ENCODE measurements at regions not wholly inside any gene's neighbourhood (a gene's known extent, or its start where the extent isn't known, plus 50 kb on each side); places are given as distances from the start of the nearest gene placed in this dataset.

GRCh38 chr10:64115908-64116643, 594.9 kb downstream of the REEP3 start:
- TF ChIP-seq, protein P1, sequence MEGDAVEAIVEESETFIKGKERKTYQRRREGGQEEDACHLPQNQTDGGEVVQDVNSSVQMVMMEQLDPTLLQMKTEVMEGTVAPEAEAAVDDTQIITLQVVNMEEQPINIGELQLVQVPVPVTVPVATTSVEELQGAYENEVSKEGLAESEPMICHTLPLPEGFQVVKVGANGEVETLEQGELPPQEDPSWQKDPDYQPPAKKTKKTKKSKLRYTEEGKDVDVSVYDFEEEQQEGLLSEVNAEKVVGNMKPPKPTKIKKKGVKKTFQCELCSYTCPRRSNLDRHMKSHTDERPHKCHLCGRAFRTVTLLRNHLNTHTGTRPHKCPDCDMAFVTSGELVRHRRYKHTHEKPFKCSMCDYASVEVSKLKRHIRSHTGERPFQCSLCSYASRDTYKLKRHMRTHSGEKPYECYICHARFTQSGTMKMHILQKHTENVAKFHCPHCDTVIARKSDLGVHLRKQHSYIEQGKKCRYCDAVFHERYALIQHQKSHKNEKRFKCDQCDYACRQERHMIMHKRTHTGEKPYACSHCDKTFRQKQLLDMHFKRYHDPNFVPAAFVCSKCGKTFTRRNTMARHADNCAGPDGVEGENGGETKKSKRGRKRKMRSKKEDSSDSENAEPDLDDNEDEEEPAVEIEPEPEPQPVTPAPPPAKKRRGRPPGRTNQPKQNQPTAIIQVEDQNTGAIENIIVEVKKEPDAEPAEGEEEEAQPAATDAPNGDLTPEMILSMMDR (IDR thresholded peaks at IDR 0.05): peak in 1 of 2 donors; percentile 14
- TF ChIP-seq EP300 (IDR thresholded peaks at IDR 0.05) (no peak), POLR2AphosphoS5 (IDR thresholded peaks at IDR 0.05) (no peak)
